Stomach (tissue), 8 donors: ENCODE measurements at regions not wholly inside any gene's neighbourhood (a gene's known extent, or its start where the extent isn't known, plus 50 kb on each side); places are given as distances from the start of the nearest gene placed in this dataset.

Source experiments
- DNase-seq, 2 donors: peaks; one replicate each; pipeline versions ENCODE4 v3.0.0 to v3.0.0-alpha.2; 2013 to 2019
- H3K27ac ChIP-seq, 5 donors: fragments of 200-600 bp in 4 of 5; sonication (generic) in 4 of 5; one replicate each; pipeline ENCODE4 v1.5.1; 2013 to 2019; ENCODE audit warnings: mild to moderate bottlenecking in 1 of 5, moderate library complexity in 1 of 5
- H3K27me3 ChIP-seq, 3 donors: fragments of 200-600 bp; sonication (generic); one replicate each; pipeline ENCODE4 v1.5.1; 2017 to 2019; ENCODE audit warnings: mixed run types in 1 of 3
- H3K36me3 ChIP-seq, 4 donors: fragments of 200-600 bp; sonication (generic); 1 replicate in 3 of 4; 2 replicates in 1 of 4; pipeline ENCODE4 v1.5.1; 2016 to 2019
- H3K4me1 ChIP-seq, 4 donors: fragments of 200-600 bp; sonication (generic); one replicate each; pipeline ENCODE4 v1.5.1; 2016 to 2019
- H3K4me3 ChIP-seq, 4 donors: fragments of 200-600 bp; sonication (generic) in 3 of 4; one replicate each; pipeline ENCODE4 v1.5.1; 2016 to 2019; ENCODE audit warnings: mild to moderate bottlenecking in 1 of 4
- H3K9me3 ChIP-seq, 4 donors: fragments of 200-600 bp; sonication (generic); one replicate each; pipeline ENCODE4 v1.5.1; 2016 to 2019
- CTCF ChIP-seq, 7 experiments: fragments of 450-650 bp in 4 of 7; fragments of 200-600 bp in 3 of 7; sonication (generic) in 3 of 7; IDR thresholded peaks; one replicate each; pipeline ENCODE4 v1.5.1; 2016 to 2019; ENCODE audit warnings: antibody characterized with exemption in 7 of 7, control low read depth in 2 of 7, mild to moderate bottlenecking in 1 of 7
- EP300 ChIP-seq: sonication (generic); formaldehyde crosslinking; IDR thresholded peaks from one replicate; pipeline ENCODE4 v1.6.1; 2017; ENCODE audit warnings: antibody characterized with exemption
- POLR2A ChIP-seq, 4 donors: fragments of 450-650 bp; IDR thresholded peaks; one replicate each; pipeline ENCODE4 v1.6.1; 2016; ENCODE audit warnings: antibody characterized with exemption in 4 of 4, control low read depth in 2 of 4, mild to moderate bottlenecking in 1 of 4, moderate library complexity in 1 of 4
- POLR2AphosphoS5 ChIP-seq, 3 donors: sonication (generic); formaldehyde crosslinking; IDR thresholded peaks; one replicate each; pipeline ENCODE4 v1.6.1; 2016; ENCODE audit warnings: antibody characterized with exemption in 3 of 3
- WGBS, 5 donors: extraction: QIAGEN DNeasy Blood & Tissue Kit in 3 of 5; methylation state at CpG; one replicate each; pipeline versions ENCODE4 v1.1.5 to v1.1.7; 2013 to 2018; 5-methylcytosine and 5-hydroxymethylcytosine counted together
- intact Hi-C: fragments of 100-400 bp; cut with DNase I; formaldehyde crosslinking; loops from one replicate; pipeline ENCODE4 v1.15.1; 2023; ENCODE audit warnings: low total_unique reads
- donor health status: healthy with polysubstance abuse.
- donor health status: Bipolar disorder and iron deficiency.
- donor health status: healthy.

DNA sequence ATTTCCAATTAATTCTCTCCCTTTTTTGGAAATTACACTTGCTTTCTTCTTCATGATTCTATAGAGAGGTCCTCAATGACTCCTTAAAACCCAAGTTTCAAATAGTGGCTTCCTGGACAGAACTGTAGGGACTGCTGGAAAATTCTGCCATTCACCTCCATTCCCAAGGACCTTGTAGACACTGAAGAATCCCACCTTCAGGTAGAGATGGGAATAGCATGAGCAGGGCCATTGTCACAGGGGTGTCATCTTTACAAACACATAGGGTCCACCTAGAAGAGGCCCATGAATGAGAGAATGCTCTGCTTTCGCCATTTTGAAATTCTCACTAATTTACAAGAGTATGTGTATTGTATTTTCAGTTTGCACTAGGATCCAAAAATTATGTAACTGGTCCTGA is 701.7 kb upstream of the CELF2 start:
- intact Hi-C loops: no loop called here
- no peak for TF ChIP-seq POLR2A (IDR thresholded peaks at IDR 0.05)
- no peak for TF ChIP-seq CTCF (IDR thresholded peaks at IDR 0.05)
- no peak for TF ChIP-seq POLR2AphosphoS5 (IDR thresholded peaks at IDR 0.05)
- no peak for TF ChIP-seq EP300
- Histone ChIP-seq H3K4me1 (no peaks in the 10 kb centered on the region), H3K27ac (no peak overlapping the region), H3K27me3 (no peaks in the 10 kb centered on the region), H3K9me3 (no peaks in the 10 kb centered on the region), H3K4me3 (no peak overlapping the region), H3K36me3 (no peaks in the 10 kb centered on the region)
- 67 to 93% (median 74%) methylated on average over 1 of the region's 1 CpG for WGBS, 5 donors
- no peak for DNase-seq

DNA sequence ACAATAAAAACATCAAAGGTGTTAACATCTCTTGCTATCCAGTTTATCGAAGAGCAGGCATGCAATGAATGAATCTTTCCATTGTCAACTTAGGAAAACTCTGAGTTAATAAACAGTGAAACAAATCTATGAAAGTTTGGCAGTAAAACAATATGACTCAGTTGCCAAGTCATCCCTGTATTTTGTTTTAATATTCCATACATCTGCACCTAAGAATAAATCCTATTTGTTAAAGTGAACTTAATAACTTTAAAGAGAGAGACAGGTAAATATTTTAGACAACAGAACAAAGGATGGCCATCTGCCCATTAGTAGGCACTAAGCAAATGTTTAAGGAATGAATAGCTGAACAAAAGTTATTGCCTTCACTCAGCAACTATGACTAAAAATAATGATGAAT is 700.5 kb upstream of the CELF2 start:
- no peak overlapping the region for H3K4me3 ChIP-seq
- no peaks in the 10 kb centered on the region for H3K9me3 ChIP-seq
- TF ChIP-seq POLR2A (IDR thresholded peaks at IDR 0.05) (no peak), POLR2AphosphoS5 (IDR thresholded peaks at IDR 0.05) (no peak), EP300 (no peak), CTCF (IDR thresholded peaks at IDR 0.05) (no peak)
- intact Hi-C loops: no loop called here
- H3K4me1 ChIP-seq: no peaks in the 10 kb centered on the region
- H3K36me3 ChIP-seq: no peaks in the 10 kb centered on the region
- H3K27me3 ChIP-seq: no peaks in the 10 kb centered on the region
- 67 to 89% (median 88%) methylated on average over 1 of the region's 1 CpG for WGBS, 5 donors
- no peak overlapping the region for H3K27ac ChIP-seq
- DNase-seq: no peak

DNA sequence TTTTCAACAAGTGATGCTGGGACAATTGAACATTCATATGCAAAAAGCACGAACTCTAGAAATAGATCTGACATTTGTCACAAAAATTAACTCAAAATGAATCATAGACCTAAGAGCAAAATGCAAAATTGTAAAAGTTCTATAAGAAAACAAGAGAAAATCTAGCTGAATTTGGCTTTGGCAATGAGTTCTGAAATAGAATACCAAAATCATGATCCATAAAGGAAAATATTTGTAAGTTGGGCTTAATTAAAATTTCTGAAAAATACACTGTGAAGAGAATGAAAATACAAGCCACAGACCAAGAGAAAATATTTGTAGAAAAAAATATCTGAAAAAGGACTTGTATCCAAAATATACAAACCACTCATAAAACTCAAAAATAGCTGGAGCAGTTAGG is 698.8 kb upstream of the CELF2 start:
- H3K27me3 ChIP-seq: no peaks in the 10 kb centered on the region
- no peak for DNase-seq
- TF ChIP-seq CTCF (IDR thresholded peaks at IDR 0.05): no peak
- no peak for TF ChIP-seq EP300
- TF ChIP-seq POLR2AphosphoS5 (IDR thresholded peaks at IDR 0.05): no peak
- TF ChIP-seq POLR2A (IDR thresholded peaks at IDR 0.05): no peak
- intact Hi-C loops: no loop called here
- no peak overlapping the region for H3K27ac ChIP-seq
- no peaks in the 10 kb centered on the region for H3K4me1 ChIP-seq
- H3K36me3 ChIP-seq: no peaks in the 10 kb centered on the region
- H3K4me3 ChIP-seq: no peak overlapping the region
- H3K9me3 ChIP-seq: no peaks in the 10 kb centered on the region
- 64 to 70% (median 68%) methylated on average over 1 of the region's 1 CpG for WGBS, 5 donors

DNA sequence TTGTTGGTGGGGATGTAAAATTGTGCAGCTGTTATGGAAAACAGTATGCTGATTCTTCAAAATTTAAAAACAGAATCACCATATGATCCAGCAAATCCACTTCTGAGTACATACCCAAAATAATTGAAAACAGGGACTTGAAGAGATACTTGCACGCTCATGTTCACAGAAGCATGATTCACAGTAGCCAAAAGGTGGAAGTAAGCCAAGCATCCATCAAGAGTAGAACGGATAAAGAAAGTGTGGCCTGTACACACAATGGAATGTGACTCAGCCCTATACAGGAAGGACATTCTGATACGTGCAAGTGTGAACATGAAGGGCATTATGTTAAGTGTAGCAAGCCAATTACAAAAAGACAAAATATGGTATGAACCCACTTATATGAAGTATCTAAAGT is 696.7 kb upstream of the CELF2 start:
- 45 to 61% (median 60%) methylated on average over 3 of the region's 3 CpGs for WGBS, 5 donors

More for the DNA sequence above, 696.7 kb upstream of the CELF2 start:
- DNase-seq: no peak
- Histone ChIP-seq H3K36me3 (no peaks in the 10 kb centered on the region), H3K27me3 (no peaks in the 10 kb centered on the region), H3K4me3 (no peak overlapping the region), H3K4me1 (no peaks in the 10 kb centered on the region), H3K9me3 (no peaks in the 10 kb centered on the region), H3K27ac (no peak overlapping the region)
- intact Hi-C loops: no loop called here
- no peak for TF ChIP-seq POLR2AphosphoS5 (IDR thresholded peaks at IDR 0.05)
- TF ChIP-seq CTCF (IDR thresholded peaks at IDR 0.05): no peak
- no peak for TF ChIP-seq EP300
- no peak for TF ChIP-seq POLR2A (IDR thresholded peaks at IDR 0.05)
